ENCODE measurements at regions not wholly inside any gene's neighbourhood (a gene's known extent, or its start where the extent isn't known, plus 50 kb on each side); places are given as distances from the start of the nearest gene placed in this dataset.
"Not testable (repeated sequence)": the region's sequence is repeated elsewhere in the genome, so short reads cannot be mapped to it uniquely, and the experiment has no call there.

GRCh38 chr9:110128664-110129329 is 79.2 kb downstream of the C9orf152 start:
- no peak for DNase-seq

GRCh38 chr9:110129425-110129824 is 78.5 kb downstream of the C9orf152 start:
- no peak for DNase-seq

GRCh38 chr9:110130211-110130610 is 77.7 kb downstream of the C9orf152 start:
- no peak for DNase-seq

- no peak for DNase-seq
Observed at GRCh38 chr9:110130791-110131416, 77.1 kb downstream of the C9orf152 start.

- DNase-seq: no peak
Observed at GRCh38 chr9:110131499-110131898, 76.5 kb downstream of the C9orf152 start.

- not testable (repeated sequence) for DNase-seq
Observed at GRCh38 chr9:110132531-110132930, 75.4 kb downstream of the C9orf152 start.

- no peak for DNase-seq
Observed at GRCh38 chr9:110133059-110133458, 74.9 kb downstream of the C9orf152 start.

- DNase-seq: no peak
Observed at GRCh38 chr9:110133608-110134210, 74.2 kb downstream of the C9orf152 start.

GRCh38 chr9:110135846-110136245 is 72.1 kb downstream of the C9orf152 start:
- no peak for DNase-seq

GRCh38 chr9:110136802-110137201 is 71.2 kb downstream of the C9orf152 start:
- no peak for DNase-seq

- no peak for DNase-seq
Observed at GRCh38 chr9:110140276-110140675, 67.7 kb downstream of the C9orf152 start.

- no peak for DNase-seq
Observed at GRCh38 chr9:110141227-110141793, 66.6 kb downstream of the C9orf152 start.

GRCh38 chr9:110142253-110142652 is 65.7 kb downstream of the C9orf152 start:
- no peak for DNase-seq

- DNase-seq: no peak
Observed at GRCh38 chr9:110142868-110143481, 65.0 kb downstream of the C9orf152 start.

GRCh38 chr9:110143485-110143884 is 64.5 kb downstream of the C9orf152 start:
- no peak for DNase-seq

GRCh38 chr9:110143950-110144545 is 63.9 kb downstream of the C9orf152 start:
- no peak for DNase-seq

GRCh38 chr9:110146373-110146772 is 61.6 kb downstream of the C9orf152 start:
- no peak for DNase-seq

- no peak for DNase-seq
Observed at GRCh38 chr9:110148384-110148783, 59.6 kb downstream of the C9orf152 start.

- no peak for DNase-seq
Observed at GRCh38 chr9:110148891-110149290, 59.1 kb downstream of the C9orf152 start.
